DOHH2 (cell line): ENCODE measurements at regions not wholly inside any gene's neighbourhood (a gene's known extent, or its start where the extent isn't known, plus 50 kb on each side); places are given as distances from the start of the nearest gene placed in this dataset.

Experiments used
- H3F3A ChIP-seq: fragments of 200-600 bp; sonication (generic), shearing (Covaris generic); 2 replicates; pipeline ENCODE4 v1.6.0; 2016; ENCODE audit warnings: antibody characterized with exemption, mild to moderate bottlenecking; ENCODE audit not compliant: control insufficient read depth, insufficient read depth
- H3K27ac ChIP-seq: fragments of 200-600 bp; sonication (generic); 2 replicates; pipeline ENCODE4 v1.5.1; 2014; ENCODE audit warnings: low read depth, mild to moderate bottlenecking, low read length, moderate library complexity
- H3K27me3 ChIP-seq: fragments of 200-600 bp; sonication (generic); 2 replicates; pipeline ENCODE4 v1.6.1; 2014; ENCODE audit warnings: mild to moderate bottlenecking, low read length, mixed read lengths; ENCODE audit not compliant: control insufficient read depth
- H3K36me3 ChIP-seq: fragments of 200-600 bp; sonication (generic); 2 replicates; pipeline ENCODE4 v1.6.1; 2014; ENCODE audit warnings: mild to moderate bottlenecking, low read length, moderate library complexity, mixed read lengths; ENCODE audit not compliant: control insufficient read depth
- H3K4me1 ChIP-seq: fragments of 200-600 bp; sonication (generic); 2 replicates; pipeline ENCODE4 v1.6.1; 2014; ENCODE audit warnings: mild to moderate bottlenecking, low read length, mixed read lengths; ENCODE audit not compliant: control insufficient read depth
- H3K4me2 ChIP-seq: fragments of 200-600 bp; sonication (generic); 2 replicates; pipeline ENCODE4 v1.6.0; 2014; ENCODE audit warnings: mild to moderate bottlenecking, low read length, moderate library complexity
- H3K4me3 ChIP-seq: fragments of 200-600 bp; sonication (generic); 2 replicates; pipeline ENCODE4 v1.5.1; 2014; ENCODE audit warnings: mild to moderate bottlenecking, low read length, mixed read lengths
- H3K79me2 ChIP-seq: fragments of 200-600 bp; sonication (generic); 2 replicates; pipeline ENCODE4 v1.6.1; 2014; ENCODE audit warnings: mild to moderate bottlenecking, low read length, mixed read lengths; ENCODE audit not compliant: control insufficient read depth
- H3K9me2 ChIP-seq: fragments of 200-600 bp; sonication (generic); replicated peaks from 2 replicates; pipeline ENCODE4 v1.6.1; 2014; ENCODE audit warnings: mild to moderate bottlenecking, low read length, mixed read lengths; ENCODE audit not compliant: control insufficient read depth
- H3K9me3 ChIP-seq: fragments of 200-600 bp; sonication (generic); 2 replicates; pipeline ENCODE4 v1.6.1; 2014; ENCODE audit warnings: antibody characterized with exemption, low read length, mixed read lengths; ENCODE audit not compliant: control insufficient read depth, insufficient read depth
- H4K20me1 ChIP-seq: fragments of 200-600 bp; sonication (generic); 2 replicates; pipeline ENCODE4 v1.6.0; 2014; ENCODE audit warnings: low read depth, mild to moderate bottlenecking, antibody characterized with exemption, low read length, moderate library complexity; ENCODE audit not compliant: control insufficient read depth, insufficient read depth
- CTCF ChIP-seq: fragments of 200-600 bp; sonication (generic); IDR thresholded peaks from one replicate; pipeline ENCODE4 v1.5.1; 2014; ENCODE audit warnings: antibody characterized with exemption, mild to moderate bottlenecking, low read depth, low read length; ENCODE audit not compliant: poor library complexity, severe bottlenecking
- EZH2phosphoT487 ChIP-seq: fragments of 200-600 bp; sonication (generic); IDR thresholded peaks from 2 replicates; pipeline ENCODE4 v1.6.1; 2017; ENCODE audit warnings: borderline replicate concordance, mild to moderate bottlenecking, antibody characterized with exemption, low read length, moderate library complexity, mixed read lengths

DNA sequence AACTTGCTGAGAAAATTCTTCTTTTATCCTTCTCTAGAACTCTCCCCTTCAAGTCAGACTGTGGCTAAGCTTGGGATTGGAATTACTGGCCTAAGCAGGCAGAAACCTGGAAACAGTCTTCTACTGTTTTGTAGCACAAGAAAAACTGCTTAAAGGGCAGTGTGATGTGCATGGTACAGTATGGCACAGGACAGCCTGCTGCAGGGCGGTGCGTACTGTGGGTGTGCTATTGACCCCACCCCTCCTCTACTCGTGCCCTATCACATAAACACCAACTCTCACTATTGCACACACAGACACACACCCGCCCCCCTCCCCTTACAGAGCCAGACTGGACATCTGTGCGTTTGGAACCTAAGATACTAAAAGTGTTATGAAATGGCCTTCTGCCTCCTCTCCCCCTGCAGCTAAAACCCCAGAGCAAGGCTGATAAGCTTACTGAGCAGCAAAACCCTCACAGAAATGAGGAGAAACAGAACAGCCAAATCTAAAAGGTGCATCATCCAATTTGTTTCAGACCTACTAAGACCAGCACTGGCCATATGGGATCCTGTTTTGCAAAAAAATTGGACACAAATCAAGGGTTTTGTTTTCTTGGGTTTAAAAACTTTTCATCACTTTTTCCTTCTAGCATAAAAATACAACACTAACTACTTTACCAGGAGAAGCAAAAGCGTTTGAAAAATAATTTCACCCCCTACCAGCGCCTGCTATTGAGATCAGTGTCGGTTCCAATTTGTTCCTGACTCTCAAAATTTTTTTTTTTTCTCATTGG, 355.8 kb upstream of the LYPLAL1 start:
- no peaks in the 10 kb centered on the region for H3K4me1 ChIP-seq
- H3K36me3 ChIP-seq, result no peaks in the 10 kb centered on the region
- H3K27ac ChIP-seq, result no peak overlapping the region
- no peaks in the 10 kb centered on the region for H3K27me3 ChIP-seq
- no peaks in the 10 kb centered on the region for H3K79me2 ChIP-seq
- H3K4me3 ChIP-seq, result no peak overlapping the region
- H3K9me3 ChIP-seq, result no peaks in the 10 kb centered on the region
- H3K9me2 ChIP-seq, result no peaks in the 10 kb centered on the region
- no peaks in the 10 kb centered on the region for H3F3A ChIP-seq
- H3K4me2 ChIP-seq, result no peak overlapping the region
- TF ChIP-seq CTCF (no peak), EZH2phosphoT487 (no peak)
- H4K20me1 ChIP-seq, result no peaks in the 10 kb centered on the region

DNA sequence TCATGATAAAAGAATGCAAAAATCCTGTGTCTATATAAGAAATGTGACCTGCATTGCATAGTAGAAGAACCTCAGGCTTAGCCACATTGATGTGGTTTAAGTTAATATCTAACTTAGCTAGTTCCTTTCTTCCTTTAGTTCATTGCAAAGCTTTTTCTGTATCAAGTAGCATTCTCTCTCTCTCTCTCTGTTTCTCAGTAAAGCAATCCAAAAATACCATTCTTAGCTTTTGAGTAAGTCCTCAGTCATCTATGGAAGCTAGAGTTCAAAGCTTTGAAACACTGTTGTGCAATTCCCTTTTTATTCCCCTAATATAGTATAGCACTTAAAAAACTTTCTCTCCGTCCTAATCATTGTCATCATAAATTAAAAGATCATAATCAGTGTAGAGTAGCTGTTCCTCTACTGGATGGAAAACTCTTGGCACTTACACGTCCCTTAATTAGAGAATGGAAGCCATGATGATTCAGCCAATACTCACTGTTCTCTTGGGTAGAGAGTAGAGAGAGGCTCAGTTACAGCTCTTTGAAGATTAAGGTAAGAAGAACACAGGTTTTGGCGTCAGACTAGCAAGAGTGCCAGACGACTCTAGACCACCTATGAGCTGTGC, 350.3 kb upstream of the LYPLAL1 start:
- H3K4me3 ChIP-seq, result no peak overlapping the region

GRCh38 chr1:218827486-218827885, 346.2 kb upstream of the LYPLAL1 start:
- no peaks in the 10 kb centered on the region for H3K36me3 ChIP-seq
- H3F3A ChIP-seq, result no peaks in the 10 kb centered on the region
- H3K79me2 ChIP-seq, result no peaks in the 10 kb centered on the region
- no peak overlapping the region for H3K4me2 ChIP-seq
- H3K9me3 ChIP-seq, result no peaks in the 10 kb centered on the region
- no peak overlapping the region for H3K4me3 ChIP-seq
- no peaks in the 10 kb centered on the region for H3K27me3 ChIP-seq
- H3K4me1 ChIP-seq, result no peaks in the 10 kb centered on the region
- H3K27ac ChIP-seq, result no peak overlapping the region
- TF ChIP-seq EZH2phosphoT487 (no peak), CTCF (no peak)
- H4K20me1 ChIP-seq, result no peaks in the 10 kb centered on the region
- H3K9me2 ChIP-seq, result no peaks in the 10 kb centered on the region

More for the DNA sequence above, 350.3 kb upstream of the LYPLAL1 start:
- Histone ChIP-seq H3K9me2 (no peaks in the 10 kb centered on the region), H3K36me3 (no peaks in the 10 kb centered on the region), H3K27ac (no peak overlapping the region), H4K20me1 (no peaks in the 10 kb centered on the region), H3F3A (no peaks in the 10 kb centered on the region), H3K9me3 (no peaks in the 10 kb centered on the region), H3K27me3 (no peaks in the 10 kb centered on the region), H3K79me2 (no peaks in the 10 kb centered on the region), H3K4me2 (no peak overlapping the region), H3K4me1 (no peaks in the 10 kb centered on the region)
- TF ChIP-seq CTCF, result no peak
- no peak for TF ChIP-seq EZH2phosphoT487
